ENCODE measurements at regions not wholly inside any gene's neighbourhood (a gene's known extent, or its start where the extent isn't known, plus 50 kb on each side); places are given as distances from the start of the nearest gene placed in this dataset.

DNA sequence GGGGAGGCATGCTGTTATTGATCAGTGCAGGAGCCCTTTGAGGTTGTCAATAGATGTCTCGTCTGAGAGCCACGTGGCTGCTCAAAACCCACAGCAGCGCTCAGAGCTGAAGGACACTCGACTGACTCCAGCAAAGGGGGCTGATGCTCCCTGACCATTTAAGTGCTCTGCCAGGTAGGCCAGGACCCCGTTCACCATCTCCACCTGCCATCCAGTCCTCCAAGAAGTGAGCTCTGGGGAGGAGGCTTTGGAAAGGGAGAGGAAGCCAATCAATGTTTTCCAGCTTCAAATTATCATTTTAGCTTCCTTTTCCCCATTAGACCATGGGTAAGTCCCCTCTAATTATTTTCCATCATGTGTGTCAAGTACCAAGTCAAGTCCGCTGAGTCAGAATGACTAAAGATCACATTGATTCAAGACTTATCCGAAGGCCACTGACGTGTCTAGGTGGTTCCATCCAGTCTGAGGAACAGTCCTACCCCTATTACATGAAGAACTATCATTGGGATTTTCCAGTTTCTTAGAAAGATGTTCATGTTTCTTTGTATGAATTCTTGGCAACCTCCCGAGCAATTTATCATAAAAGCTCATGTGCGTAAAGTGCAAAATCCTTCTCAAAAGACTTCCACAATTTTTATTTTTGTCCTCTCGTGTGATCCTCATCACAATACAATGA, 302.6 kb upstream of the LYZL1 start:
- 88 to 90% methylated on average over 11 of the region's 11 CpGs for WGBS, 2 donors
- DNase-seq (ENCODE audit: low spot score in 2 of 2), result no peak
- intact Hi-C loops (cut with DNase I; ENCODE audit: low total_unique reads), result no loop called here
- no peak overlapping the region for H3K4me3 ChIP-seq (ENCODE audit: low read depth, poor library complexity, severe bottlenecking)
- TF ChIP-seq, protein P1, sequence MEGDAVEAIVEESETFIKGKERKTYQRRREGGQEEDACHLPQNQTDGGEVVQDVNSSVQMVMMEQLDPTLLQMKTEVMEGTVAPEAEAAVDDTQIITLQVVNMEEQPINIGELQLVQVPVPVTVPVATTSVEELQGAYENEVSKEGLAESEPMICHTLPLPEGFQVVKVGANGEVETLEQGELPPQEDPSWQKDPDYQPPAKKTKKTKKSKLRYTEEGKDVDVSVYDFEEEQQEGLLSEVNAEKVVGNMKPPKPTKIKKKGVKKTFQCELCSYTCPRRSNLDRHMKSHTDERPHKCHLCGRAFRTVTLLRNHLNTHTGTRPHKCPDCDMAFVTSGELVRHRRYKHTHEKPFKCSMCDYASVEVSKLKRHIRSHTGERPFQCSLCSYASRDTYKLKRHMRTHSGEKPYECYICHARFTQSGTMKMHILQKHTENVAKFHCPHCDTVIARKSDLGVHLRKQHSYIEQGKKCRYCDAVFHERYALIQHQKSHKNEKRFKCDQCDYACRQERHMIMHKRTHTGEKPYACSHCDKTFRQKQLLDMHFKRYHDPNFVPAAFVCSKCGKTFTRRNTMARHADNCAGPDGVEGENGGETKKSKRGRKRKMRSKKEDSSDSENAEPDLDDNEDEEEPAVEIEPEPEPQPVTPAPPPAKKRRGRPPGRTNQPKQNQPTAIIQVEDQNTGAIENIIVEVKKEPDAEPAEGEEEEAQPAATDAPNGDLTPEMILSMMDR (IDR thresholded peaks at IDR 0.05), result no peak
- no peak for TF ChIP-seq POLR2A (IDR thresholded peaks at IDR 0.05)

DNA sequence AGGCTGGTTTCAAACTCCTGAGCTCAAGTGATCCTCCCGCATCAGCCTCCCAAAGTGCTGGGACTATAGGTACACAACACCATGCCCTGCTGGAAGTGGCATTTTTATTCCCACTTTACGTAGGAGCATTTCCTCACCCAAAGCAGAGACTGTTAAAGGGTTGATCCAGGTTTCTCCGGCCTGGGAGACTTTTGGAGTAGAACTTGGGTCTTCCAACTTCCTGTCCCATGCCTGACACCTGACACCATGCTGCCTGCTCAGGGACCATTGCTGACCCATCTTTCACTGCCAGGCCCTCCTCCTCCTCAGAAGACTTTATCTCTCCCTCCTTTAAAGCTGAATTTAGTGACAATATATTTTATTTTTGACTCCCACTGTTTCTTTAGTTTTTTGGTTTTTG, 302.0 kb upstream of the LYZL1 start:
- intact Hi-C loops (cut with DNase I; ENCODE audit: low total_unique reads), result no loop called here
- TF ChIP-seq POLR2A (IDR thresholded peaks at IDR 0.05), result no peak
- TF ChIP-seq, protein P1 (IDR thresholded peaks at IDR 0.05), result no peak
- H3K4me3 ChIP-seq (ENCODE audit: low read depth, poor library complexity, severe bottlenecking), result no peak overlapping the region
- WGBS, 2 donors, result 93 to 95% methylated on average over 3 of the region's 3 CpGs
- DNase-seq (ENCODE audit: low spot score in 2 of 2), result no peak

DNA sequence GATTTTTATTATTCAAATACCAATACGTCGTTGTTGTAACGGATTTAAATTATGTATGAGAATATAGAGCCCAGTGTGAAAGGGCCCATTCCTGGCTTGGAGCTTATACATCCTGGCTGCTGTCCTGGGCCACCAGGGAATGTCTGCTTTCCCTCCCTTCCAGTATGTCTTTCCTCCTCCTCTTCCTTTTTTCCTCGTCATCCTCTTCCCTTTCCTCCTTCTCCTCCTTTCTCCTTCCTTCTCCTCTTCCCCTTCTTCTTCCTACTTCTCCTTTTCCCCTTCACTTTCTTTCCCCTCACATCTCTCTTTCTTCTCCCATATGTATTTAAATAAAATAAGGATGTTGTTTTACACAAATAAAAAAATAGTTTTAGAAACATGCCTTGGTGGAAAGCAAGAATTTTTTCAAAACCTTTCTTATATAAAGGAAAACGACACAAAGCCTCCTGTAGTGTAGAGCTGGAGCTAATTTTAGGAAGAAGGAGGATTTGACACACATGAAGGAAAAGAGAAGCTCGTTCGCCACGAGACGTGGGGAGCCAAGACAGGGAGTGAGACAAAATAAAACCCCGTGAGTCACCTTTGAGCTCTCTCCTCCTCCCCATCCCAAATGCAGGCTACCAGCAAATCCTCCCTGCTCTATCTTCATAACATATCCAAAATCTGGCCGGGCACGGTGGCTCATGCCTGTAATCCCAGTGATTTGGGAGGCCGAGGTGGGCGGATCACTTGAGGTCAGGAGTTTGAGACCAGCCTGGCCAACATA, 301.1 kb upstream of the LYZL1 start:
- WGBS, 2 donors, result 81 to 82% methylated on average over 14 of the region's 14 CpGs
- H3K4me3 ChIP-seq (ENCODE audit: low read depth, poor library complexity, severe bottlenecking), result no peak overlapping the region
- TF ChIP-seq, protein P1 (IDR thresholded peaks at IDR 0.05), result no peak
- no peak for TF ChIP-seq POLR2A (IDR thresholded peaks at IDR 0.05)
- DNase-seq (ENCODE audit: low spot score in 2 of 2), result no peak
- intact Hi-C loops (cut with DNase I; ENCODE audit: low total_unique reads), result no loop called here

DNA sequence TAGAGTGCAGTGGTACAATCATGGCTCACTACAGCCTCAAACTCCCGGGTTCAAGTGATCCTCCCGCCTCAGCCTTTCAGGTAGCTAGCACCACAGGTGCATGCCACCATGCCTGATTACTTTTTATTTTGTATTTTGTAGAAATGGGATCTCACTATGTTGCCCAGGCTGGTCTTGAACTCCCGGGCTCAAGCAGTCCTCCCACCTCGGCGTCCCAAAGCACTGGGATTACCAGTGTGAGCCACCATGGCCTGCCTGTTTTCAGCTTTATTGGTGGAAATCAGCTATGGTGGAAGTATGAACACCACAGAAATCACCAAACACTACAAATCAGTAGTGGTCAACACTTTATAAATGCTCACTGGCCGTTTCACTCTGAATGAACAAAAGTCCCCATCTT, 299.9 kb upstream of the LYZL1 start:
- H3K4me3 ChIP-seq (ENCODE audit: low read depth, poor library complexity, severe bottlenecking), result no peak overlapping the region
- no peak for DNase-seq (ENCODE audit: low spot score in 2 of 2)
- intact Hi-C loops (cut with DNase I; ENCODE audit: low total_unique reads), result no loop called here
- TF ChIP-seq, protein P1 (IDR thresholded peaks at IDR 0.05), result no peak
- TF ChIP-seq POLR2A (IDR thresholded peaks at IDR 0.05), result no peak
- 93 to 94% methylated on average over 6 of the region's 6 CpGs for WGBS, 2 donors

DNA sequence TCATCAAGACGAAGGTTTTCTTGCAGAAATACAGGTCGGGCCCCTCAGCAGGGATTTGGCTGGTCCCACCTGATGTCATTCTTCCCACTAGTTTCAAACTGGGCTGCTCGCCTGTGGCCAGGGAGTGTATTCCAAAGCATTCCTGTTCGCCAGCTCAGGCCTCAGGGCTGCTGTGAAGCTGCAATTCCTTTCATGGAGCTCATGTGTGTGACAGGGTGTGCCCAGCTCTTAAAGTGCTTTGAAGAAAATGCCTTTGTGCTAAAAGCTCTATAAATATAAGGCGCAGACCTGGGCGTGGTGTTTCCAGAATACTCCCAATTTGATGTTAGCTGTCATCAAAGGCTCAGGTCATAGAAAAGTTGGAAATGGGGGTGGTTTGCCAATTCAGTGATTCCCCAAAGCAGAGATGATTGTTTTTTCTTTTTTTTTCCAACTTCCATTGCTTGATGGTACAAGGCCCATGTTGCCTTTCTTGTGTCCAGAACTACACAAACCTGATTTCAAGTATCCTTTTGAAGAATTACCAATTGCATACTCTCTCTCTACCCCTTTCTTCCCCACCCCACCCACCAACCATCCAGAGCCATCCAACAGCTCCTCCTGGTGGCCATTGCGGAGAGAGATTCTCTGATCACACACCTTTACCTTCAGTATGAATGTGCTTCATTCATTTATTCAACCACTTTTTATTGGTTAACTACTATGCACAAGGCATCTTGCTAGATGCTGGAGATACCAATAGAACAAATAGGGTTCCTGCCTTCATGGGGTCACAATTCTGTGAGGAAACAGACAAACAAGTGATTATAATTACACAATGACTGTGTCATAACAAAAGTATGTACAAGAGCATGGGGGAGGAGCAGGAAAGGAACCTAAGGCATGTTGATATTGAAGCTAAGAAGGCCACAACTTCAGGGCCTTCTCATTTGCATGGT, 297.3 kb upstream of the LYZL1 start:
- TF ChIP-seq, protein P1 (IDR thresholded peaks at IDR 0.05), result no peak
- intact Hi-C loops (cut with DNase I; ENCODE audit: low total_unique reads), result loop anchor here (5.0 kb wide), 1 partner anchor 324 kb away; no protein-coding TSS in a partner anchor
- DNase-seq (ENCODE audit: low spot score in 2 of 2), result peak in 1 of 2 donors; percentile 18
- H3K4me3 ChIP-seq (ENCODE audit: low read depth, poor library complexity, severe bottlenecking), result no peak overlapping the region
- 52 to 61% methylated on average over 7 of the region's 7 CpGs for WGBS, 2 donors

All from lower leg skin (tissue), 4 donors.